ENCODE measurements at regions not wholly inside any gene's neighbourhood (a gene's known extent, or its start where the extent isn't known, plus 50 kb on each side); places are given as distances from the start of the nearest gene placed in this dataset.
A peak's percentile ranks its signal among the peaks of the same experiment; 100 is the strongest.

DNA sequence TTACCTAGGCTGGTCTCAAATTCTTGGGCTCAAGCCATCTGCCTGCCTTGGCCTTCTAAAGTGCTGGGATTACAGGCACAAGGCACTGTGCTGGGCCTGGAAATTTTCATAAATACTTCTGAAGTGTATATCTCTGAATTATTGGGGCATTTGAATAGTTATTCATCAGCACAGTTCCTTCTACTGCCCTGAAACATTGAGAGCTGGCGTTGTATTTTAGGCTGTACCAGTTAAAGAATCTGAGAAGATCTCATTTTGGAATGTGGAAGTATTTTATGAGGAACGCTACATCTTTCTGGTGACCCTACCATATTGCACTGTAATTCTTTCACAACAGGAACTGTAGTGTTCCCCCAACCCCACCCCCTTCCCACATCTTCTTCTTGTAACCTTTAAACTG is 349.0 kb upstream of the RGS6 start:
- H3K79me2 ChIP-seq (ENCODE audit: insufficient read depth, low read length) = peaks cover 26% of the 10 kb centered on the region
- peaks cover 47% of the 10 kb centered on the region for H3K4me1 ChIP-seq (ENCODE audit: insufficient read depth, low read length)
- H3K4me3 ChIP-seq (ENCODE audit: insufficient read depth, low read depth, low read length) = no peak overlapping the region
- DNase-seq (ENCODE audit: low read depth) (no peak), FAIRE-seq (no peak)
- peaks cover 49% of the 10 kb centered on the region for H3K4me1 Mint-ChIP-seq (ENCODE audit: low read depth, unreplicated experiment)
- H3K9ac ChIP-seq (ENCODE audit: low read length) = peak overlapping the region; percentile 81
- no peaks in the 10 kb centered on the region for H3K9me3 ChIP-seq (ENCODE audit: insufficient read depth, low read depth, low read length)
- no peaks in the 10 kb centered on the region for H3K36me3 Mint-ChIP-seq (ENCODE audit: low read depth, unreplicated experiment)
- H3K27me3 ChIP-seq (ENCODE audit: insufficient read depth, low read length) = no peaks in the 10 kb centered on the region
- peak overlapping the region; percentile 93 for H3K27ac ChIP-seq (ENCODE audit: low read depth, low read length)
- no peaks in the 10 kb centered on the region for H3K36me3 ChIP-seq (ENCODE audit: insufficient read depth, low read length)
- no peak overlapping the region for H2AFZ ChIP-seq (ENCODE audit: low read depth, low read length)
- TF ChIP-seq, protein P1, sequence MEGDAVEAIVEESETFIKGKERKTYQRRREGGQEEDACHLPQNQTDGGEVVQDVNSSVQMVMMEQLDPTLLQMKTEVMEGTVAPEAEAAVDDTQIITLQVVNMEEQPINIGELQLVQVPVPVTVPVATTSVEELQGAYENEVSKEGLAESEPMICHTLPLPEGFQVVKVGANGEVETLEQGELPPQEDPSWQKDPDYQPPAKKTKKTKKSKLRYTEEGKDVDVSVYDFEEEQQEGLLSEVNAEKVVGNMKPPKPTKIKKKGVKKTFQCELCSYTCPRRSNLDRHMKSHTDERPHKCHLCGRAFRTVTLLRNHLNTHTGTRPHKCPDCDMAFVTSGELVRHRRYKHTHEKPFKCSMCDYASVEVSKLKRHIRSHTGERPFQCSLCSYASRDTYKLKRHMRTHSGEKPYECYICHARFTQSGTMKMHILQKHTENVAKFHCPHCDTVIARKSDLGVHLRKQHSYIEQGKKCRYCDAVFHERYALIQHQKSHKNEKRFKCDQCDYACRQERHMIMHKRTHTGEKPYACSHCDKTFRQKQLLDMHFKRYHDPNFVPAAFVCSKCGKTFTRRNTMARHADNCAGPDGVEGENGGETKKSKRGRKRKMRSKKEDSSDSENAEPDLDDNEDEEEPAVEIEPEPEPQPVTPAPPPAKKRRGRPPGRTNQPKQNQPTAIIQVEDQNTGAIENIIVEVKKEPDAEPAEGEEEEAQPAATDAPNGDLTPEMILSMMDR (IDR thresholded peaks at IDR 0.05; ENCODE audit: insufficient read depth, low read depth, low read length) = no peak
- no peak for TF ChIP-seq EZH2 (IDR thresholded peaks at IDR 0.05; ENCODE audit: insufficient read depth, low read length)
- H3K4me3 Mint-ChIP-seq (ENCODE audit: unreplicated experiment) = no peak overlapping the region
- no peaks in the 10 kb centered on the region for H3K9me3 Mint-ChIP-seq (ENCODE audit: unreplicated experiment)
- H3K27me3 Mint-ChIP-seq (ENCODE audit: low read depth, unreplicated experiment) = no peaks in the 10 kb centered on the region
- H4K20me1 ChIP-seq (ENCODE audit: insufficient read depth, low read length) = no peaks in the 10 kb centered on the region
- peak overlapping the region; percentile 75 for H3K4me2 ChIP-seq (ENCODE audit: low read length)
- H3K27ac Mint-ChIP-seq (ENCODE audit: unreplicated experiment) = peak overlapping the region; percentile 92

DNA sequence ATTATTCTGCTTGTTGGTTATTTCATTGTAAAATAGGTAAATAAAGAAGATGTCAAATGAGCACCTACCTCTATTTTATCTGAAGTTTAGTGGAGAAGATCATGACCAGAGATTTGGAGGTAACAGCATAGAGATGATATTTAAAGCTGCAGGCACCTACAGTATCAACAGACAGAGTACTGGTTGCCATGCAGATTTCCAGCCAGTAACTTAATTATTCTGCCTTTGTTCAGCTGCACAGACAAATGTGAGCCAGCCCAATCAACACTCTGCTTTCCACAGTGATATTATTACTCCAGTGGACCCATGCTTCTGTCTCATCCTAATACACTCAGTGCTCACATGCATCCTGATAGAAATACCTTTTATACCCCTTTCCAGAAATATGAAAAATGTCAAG is 348.5 kb upstream of the RGS6 start:
- Histone ChIP-seq H3K9ac (ENCODE audit: low read length) (peak overlapping the region; percentile 81), H3K4me2 (ENCODE audit: low read length) (peak overlapping the region; percentile 75), H4K20me1 (ENCODE audit: insufficient read depth, low read length) (no peaks in the 10 kb centered on the region), H3K27ac (ENCODE audit: low read depth, low read length) (peak overlapping the region; percentile 93), H3K9me3 (ENCODE audit: insufficient read depth, low read depth, low read length) (no peaks in the 10 kb centered on the region), H3K79me2 (ENCODE audit: insufficient read depth, low read length) (peaks cover 26% of the 10 kb centered on the region), H2AFZ (ENCODE audit: low read depth, low read length) (no peak overlapping the region), H3K36me3 (ENCODE audit: insufficient read depth, low read length) (no peaks in the 10 kb centered on the region), H3K4me3 (ENCODE audit: insufficient read depth, low read depth, low read length) (no peak overlapping the region), H3K4me1 (ENCODE audit: insufficient read depth, low read length) (peaks cover 52% of the 10 kb centered on the region), H3K27me3 (ENCODE audit: insufficient read depth, low read length) (no peaks in the 10 kb centered on the region)
- Mint-ChIP-seq H3K4me1 (ENCODE audit: low read depth, unreplicated experiment) (peaks cover 52% of the 10 kb centered on the region), H3K9me3 (ENCODE audit: unreplicated experiment) (no peaks in the 10 kb centered on the region), H3K27ac (ENCODE audit: unreplicated experiment) (peak overlapping the region; percentile 92), H3K27me3 (ENCODE audit: low read depth, unreplicated experiment) (no peaks in the 10 kb centered on the region), H3K4me3 (ENCODE audit: unreplicated experiment) (no peak overlapping the region), H3K36me3 (ENCODE audit: low read depth, unreplicated experiment) (no peaks in the 10 kb centered on the region)
- DNase-seq (ENCODE audit: low read depth) = no peak
- TF ChIP-seq EZH2 (IDR thresholded peaks at IDR 0.05; ENCODE audit: insufficient read depth, low read length) = no peak
- TF ChIP-seq, protein P1 (IDR thresholded peaks at IDR 0.05; ENCODE audit: insufficient read depth, low read depth, low read length) = no peak
- no peak for FAIRE-seq

DNA sequence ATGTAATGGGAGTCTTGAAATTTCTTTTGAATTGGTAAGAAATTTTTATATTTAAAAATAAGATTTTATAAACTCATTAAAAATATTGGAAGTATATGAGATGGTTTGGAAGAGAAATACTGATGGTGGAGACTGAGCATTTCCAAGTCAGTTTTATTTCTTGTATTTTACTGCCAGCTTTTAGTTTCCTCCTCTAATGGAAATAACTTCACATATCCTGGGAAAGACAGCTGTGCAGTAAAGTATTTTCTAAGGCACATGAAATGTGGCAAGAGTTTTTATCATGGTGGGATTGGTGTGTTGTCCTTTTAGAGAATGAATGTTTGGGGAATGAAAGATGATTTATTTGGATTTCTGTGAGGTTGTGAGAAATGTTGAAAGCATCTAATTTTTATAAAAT is 346.9 kb upstream of the RGS6 start:
- H3K27me3 Mint-ChIP-seq (ENCODE audit: low read depth, unreplicated experiment) = no peaks in the 10 kb centered on the region
- H3K4me1 Mint-ChIP-seq (ENCODE audit: low read depth, unreplicated experiment) = peaks cover 50% of the 10 kb centered on the region
- Histone ChIP-seq H3K9ac (ENCODE audit: low read length) (no peak overlapping the region), H2AFZ (ENCODE audit: low read depth, low read length) (no peak overlapping the region), H3K27ac (ENCODE audit: low read depth, low read length) (no peak overlapping the region), H4K20me1 (ENCODE audit: insufficient read depth, low read length) (no peaks in the 10 kb centered on the region), H3K4me2 (ENCODE audit: low read length) (no peak overlapping the region), H3K4me3 (ENCODE audit: insufficient read depth, low read depth, low read length) (no peak overlapping the region), H3K27me3 (ENCODE audit: insufficient read depth, low read length) (no peaks in the 10 kb centered on the region), H3K36me3 (ENCODE audit: insufficient read depth, low read length) (no peaks in the 10 kb centered on the region), H3K9me3 (ENCODE audit: insufficient read depth, low read depth, low read length) (no peaks in the 10 kb centered on the region), H3K79me2 (ENCODE audit: insufficient read depth, low read length) (peaks cover 33% of the 10 kb centered on the region), H3K4me1 (ENCODE audit: insufficient read depth, low read length) (peaks cover 55% of the 10 kb centered on the region)
- TF ChIP-seq EZH2 (IDR thresholded peaks at IDR 0.05; ENCODE audit: insufficient read depth, low read length) = no peak
- TF ChIP-seq, protein P1 (IDR thresholded peaks at IDR 0.05; ENCODE audit: insufficient read depth, low read depth, low read length) = no peak
- no peak overlapping the region for H3K27ac Mint-ChIP-seq (ENCODE audit: unreplicated experiment)
- H3K9me3 Mint-ChIP-seq (ENCODE audit: unreplicated experiment) = no peaks in the 10 kb centered on the region
- H3K4me3 Mint-ChIP-seq (ENCODE audit: unreplicated experiment) = no peak overlapping the region
- no peak for DNase-seq (ENCODE audit: low read depth)
- no peak for FAIRE-seq
- no peaks in the 10 kb centered on the region for H3K36me3 Mint-ChIP-seq (ENCODE audit: low read depth, unreplicated experiment)
